ENCODE measurements at regions not wholly inside any gene's neighbourhood (a gene's known extent, or its start where the extent isn't known, plus 50 kb on each side); places are given as distances from the start of the nearest gene placed in this dataset.
"Not testable (repeated sequence)": the region's sequence is repeated elsewhere in the genome, so short reads cannot be mapped to it uniquely, and the experiment has no call there.

DNA sequence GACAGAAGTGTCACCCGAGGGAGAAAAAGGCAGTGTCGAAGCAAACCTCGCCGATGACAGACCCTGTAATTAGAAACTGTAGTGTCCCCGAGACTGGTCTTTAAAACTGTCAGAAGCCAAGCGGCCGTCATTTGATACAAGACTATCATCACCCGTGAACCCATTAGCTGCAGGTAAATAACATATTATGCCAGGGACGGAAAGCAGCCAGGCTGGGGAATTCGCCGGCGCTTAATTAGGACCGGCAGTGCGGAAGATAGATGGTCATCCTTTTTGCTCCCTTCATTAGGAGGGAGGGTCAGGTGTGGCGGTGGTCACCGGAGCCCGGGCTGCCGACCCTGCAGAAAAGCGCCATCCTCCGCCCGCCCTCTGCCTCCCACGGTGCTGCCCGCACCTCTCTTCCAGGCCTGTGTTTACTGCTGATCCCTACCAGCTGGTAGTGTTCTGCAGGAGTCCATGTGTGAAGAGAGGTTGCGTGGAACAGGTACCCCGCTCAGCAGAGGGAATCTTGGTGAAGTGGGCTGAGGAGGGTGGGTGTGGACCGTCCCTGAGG lies 109.4 kb upstream of the GSE1 start:
- DNase-seq: no peak

DNA sequence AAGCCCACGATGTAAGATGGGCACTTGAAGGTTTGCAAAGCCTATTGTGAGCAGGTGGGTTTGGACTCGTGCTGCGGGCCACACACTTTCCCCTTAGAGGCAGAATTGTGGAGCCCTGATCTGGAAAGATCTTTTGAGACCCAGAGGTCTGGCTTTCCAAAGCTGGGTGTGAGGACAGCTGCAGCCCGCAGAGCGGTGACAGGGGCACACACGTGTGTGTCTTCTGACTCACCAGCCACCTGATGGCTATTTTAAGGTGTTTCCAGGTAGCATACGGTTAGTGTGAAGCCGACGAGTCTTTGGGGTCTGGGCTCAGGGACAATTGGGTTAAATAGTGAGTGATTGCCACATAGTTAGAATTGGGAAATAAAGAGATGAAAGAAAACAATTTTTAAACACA lies 108.9 kb upstream of the GSE1 start:
- no peak for DNase-seq

DNA sequence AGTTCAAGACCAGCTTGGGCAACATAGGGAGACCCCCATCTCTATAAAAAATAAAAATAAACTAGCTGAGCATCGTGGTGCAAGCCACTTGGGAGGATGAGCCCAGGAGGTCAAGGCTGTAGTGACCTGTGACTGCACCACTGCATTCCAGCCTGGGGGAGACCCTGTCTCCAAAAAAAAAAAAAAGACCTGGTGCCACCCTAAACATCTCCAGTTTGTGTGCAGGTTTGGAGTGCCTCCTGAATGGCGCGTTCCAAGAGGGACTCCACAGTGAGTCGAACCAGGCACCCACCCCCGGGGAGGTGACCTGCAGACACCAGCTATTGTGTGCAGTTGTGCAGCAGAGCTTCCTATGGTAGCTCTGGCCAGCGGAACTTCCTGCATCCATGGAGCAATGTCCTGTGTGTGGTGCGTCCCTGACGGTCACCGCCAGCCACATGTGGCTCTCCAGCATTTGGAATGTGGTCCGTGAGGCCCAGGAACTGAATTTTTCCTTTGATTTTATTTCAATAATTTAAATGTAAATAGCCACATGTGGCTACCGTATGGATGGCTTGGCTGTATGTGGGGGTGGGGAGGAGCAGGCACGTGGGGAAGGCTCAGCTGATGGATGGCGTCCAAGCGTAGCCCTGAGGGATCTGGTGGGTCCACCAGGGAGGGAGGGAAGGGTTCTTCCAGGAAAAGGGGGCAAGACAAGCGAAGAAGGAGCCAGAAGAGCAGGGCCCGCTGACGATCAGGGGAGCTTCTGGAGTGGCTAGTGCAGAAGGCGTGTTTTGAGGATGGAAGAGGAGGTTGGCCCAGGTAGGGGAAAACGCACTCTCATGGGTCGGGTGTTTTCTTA lies 107.1 kb upstream of the GSE1 start:
- no peak for DNase-seq

DNA sequence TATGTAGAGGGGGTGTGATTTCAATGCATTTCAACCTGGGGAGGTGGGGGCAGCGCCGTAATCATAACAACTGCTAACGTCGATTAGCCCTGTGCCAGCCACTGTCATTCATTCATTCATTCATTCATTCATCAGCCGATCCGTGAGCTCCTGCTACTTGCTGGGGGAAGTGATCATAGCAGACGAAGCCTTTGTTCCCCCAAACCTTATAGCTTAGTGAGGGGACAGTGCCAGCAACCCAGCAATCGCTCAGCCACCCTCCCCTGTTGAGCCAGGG lies 106.5 kb upstream of the GSE1 start:
- DNase-seq: no peak

DNA sequence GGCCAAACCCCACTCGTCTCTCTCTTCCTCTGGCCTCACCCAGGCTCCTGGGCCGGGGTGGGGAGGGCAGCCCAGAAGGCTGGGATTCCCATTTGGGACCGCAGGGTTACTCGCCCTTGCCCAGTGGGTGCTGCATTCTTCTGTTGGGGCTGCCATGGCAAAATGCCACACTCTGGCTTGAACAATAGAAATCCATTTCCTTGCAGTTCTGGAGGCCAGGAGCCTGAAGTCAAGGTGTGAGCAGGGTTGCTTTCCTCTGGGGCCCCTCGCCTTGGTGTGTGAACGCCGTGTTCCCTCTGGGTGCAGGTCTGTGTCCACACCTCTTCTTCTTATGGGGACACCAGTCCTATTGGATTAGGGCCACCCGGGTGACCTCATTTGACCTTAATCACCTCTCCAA lies 105.8 kb upstream of the GSE1 start:
- DNase-seq: no peak

DNA sequence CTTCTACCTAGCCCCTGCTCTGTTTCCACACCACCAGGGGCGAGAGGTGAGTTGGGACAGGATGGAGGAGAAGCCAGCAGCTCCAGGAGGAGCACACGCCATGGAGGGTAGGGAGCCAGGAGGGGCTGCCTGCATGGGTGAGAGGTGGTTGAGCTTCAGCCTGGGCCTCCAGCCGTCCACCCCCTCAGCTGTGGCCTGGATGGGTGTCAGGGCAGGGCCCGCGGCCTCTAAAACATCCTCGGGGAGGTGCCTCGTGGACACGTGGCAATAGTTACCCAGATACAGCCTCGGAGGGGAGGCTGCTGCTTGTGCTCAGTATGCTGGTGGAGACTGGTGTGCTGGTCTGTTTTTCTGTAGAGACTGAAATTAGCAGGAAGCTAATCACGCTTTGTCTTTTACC lies 104.7 kb upstream of the GSE1 start:
- DNase-seq: no peak

DNA sequence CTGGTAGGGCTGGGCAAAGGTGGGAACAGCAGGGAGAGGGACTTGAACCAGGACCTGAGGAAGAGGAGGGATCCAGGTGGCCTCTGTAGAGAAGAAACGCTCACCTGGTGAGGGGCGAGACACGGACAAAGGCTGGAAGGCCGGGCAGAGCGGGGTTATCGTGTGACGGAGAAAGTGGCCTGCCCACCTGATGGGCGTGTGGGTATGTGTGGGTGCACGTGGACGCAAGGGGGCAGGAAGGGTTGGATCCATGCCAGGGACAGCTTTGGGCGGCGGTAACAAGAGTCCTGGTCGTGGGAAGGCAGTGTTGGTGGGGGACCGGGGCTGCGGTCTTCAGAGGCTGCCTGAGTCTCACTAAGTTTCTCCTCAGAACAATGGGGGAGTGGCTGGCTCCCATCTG lies 104.1 kb upstream of the GSE1 start:
- no peak for DNase-seq

DNA sequence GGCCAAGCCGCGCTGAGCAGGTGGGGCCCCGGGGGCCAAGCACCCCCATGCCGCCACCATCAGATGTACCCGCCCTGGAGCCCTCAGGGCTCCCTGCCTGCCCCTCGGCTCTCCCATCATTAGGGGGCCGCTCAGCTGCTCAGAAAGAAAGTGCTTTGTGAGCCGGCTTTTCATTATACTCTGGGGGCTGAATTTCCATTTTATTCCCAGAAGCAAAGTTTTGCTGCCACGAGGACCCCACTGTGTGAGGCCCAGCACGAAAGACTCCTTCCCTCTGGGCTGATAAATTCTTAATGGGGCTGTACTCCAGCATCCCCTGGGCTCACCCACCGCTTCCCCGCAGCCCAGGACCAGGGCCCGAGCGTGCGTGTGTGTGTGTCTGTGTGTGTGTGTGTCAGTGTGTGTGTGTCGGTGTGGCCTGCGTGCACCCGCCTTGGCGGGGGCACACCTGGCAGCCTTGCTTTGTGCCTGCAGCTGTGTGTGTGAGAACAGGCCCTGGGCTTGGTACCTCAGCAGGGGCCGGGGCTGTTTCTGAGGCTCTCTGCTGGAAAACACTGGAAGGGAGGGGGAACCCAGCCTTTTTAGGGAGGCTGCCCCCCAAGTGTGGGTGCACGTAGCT lies 103.0 kb upstream of the GSE1 start:
- DNase-seq: no peak

DNA sequence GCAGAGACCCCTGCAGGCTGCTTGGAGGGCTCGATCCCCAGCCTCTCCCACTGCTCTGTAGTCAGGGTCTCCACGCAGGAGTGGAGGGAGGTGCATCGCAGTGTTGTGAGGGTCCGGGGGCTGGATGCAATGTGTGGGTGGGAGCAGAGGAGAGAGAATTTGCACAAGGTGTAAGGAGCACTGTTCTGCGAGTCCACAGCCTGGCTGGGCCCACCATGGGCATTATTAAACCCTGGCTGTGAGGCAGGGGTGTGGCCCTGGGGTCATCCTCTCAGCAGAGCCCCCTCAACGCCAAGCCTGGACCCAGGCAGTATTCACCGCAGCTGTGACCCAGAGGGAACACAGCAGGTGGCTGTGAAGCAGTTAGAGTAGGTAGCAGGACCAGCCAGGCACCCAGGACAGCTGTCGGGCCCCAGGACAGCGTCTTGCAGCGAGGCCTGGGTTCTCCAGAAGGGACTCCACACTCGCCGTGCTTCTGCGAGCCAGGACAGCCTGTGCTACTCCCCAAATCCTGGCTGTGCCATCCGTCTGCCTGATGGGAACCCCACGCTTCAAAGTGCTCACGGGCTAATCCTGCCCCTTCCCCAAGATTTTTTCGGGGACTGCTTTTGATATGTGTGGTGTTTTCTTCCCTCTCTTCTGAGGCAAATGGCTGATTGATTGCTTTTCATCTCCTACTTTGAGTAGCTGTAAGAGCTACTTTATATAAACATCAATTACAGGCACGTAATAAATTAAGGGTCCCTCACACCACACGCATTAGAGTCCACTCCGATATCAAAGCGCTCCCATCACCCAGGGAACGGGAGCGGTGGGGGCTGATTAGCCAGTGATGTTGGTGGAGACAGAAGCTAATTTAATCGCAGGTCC lies 100.9 kb upstream of the GSE1 start:
- DNase-seq: no peak

DNA sequence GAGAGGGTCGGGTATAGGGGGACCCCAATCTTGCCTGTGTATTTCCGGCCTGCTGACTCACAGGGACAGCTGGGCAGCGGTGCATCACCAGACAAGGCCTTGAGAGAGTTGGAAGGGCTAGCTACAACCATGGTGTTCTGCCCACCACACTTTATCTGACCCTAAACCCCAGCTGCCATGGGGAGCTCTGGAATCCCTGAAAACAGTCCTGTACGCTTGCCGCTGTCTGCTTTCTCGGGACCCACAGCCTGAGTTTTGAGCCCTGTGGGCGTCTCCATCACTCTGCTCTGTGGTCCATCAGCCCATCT lies 100.4 kb upstream of the GSE1 start:
- no peak for DNase-seq

DNA sequence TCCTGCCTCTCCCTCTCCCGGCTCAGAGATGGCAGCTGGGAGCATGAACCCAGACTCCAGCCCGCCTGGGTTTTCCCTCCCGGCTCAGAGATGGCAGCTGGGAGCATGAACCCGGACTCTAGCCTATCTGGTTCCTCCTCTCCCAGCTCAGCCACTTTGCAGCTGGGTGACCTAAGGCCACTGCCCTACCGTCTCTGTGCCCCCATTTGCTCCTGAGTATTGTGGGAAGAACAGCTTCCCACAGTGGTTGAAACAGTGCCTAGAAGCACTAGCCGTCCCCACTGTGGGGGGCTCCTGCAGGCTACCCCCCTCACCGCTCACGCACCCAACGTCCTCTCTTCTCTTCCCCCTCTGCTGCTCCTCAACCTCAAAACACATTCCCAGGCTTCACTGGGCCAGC lies 99.9 kb upstream of the GSE1 start:
- no peak for DNase-seq

DNA sequence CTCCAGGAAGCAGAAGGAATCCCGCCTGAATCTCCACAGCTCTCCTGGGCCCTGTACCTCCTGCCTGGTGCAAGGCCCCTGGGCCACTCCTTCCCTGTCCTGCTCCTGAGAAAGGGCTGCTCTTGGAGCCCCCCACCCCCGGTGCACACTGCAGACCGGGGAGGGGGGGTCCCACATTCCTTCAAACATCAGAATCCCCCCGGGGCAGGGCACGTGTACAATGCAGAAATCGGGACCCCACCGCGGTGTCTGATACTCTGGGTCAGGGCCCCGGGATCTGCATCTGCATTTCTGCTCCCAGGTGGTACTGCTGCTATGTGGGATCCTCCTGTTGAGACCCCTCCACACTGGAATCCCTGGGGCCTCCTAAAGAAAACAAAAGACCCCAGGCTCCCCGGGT lies 99.5 kb upstream of the GSE1 start:
- no peak for DNase-seq

DNA sequence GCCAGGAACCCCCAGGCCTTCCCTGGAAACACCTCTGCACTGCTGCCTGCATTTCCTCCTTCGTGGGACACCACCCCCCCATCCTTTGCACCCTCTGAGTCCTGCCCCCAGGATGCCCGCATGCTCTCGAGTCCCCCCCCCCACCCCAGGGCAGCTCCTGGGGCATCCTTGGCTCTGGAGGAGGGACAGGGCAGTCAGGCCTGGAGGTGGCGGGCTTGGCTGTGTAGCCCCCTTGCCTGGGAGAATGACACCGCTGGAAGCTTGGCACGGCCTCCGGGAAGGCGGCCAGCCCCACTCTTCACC lies 98.9 kb upstream of the GSE1 start:
- DNase-seq: no peak

DNA sequence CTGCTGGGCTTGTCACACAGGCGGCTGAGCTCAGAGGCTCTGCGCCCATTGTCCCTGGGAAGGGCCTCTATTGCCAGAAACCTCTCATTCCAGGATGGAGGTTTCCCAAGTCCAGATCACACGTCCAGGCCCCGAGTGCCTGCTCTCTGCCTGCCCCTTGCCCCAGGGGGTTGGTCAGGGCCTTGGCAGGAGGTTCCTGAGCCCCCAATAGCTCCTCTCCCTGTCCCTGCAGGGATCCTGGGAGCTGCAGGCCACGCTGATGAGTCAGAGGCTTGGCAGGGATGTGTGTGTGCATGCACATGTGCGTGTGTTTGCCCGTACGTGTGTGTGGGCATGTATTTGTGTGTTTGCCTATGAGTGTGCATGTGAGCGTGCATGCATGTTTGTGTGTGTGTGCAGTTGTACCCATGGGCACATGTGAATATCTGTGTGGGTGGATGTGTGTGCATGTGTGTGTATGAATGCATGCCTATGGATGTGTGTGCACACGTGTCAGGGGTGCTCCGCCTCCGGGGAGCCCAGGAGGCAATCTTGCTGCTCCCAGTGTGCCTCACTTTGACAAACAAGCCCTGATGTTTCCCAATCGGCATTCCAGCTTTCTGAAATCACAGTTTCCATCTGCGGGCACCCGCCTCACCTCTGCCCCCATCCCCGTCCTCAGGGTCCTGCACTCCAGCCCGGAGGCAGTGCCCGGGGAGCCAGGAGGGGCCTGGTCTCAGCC lies 98.4 kb upstream of the GSE1 start:
- DNase-seq: no peak

DNA sequence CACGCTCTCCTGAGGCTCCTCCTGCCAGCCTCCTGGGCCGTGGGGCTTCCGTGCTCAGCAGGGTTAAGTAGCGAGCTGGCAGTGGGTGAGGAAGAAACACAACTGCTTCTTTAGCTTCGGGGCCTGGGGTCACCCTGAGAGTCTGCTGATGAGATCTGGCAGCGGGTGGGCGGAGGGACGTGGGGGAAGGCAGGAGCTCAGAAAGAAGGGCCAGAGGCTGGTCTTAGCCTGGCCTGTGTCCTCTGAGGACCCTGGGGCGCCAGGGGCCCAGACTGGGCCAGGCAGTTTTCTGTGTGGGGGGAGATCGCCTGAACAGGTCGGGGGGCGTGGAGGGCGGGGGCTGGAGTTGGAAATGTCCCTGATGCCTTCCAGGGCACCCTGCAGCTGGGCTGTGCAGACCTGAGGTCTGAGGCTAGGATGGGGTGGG lies 97.8 kb upstream of the GSE1 start:
- no peak for DNase-seq

DNA sequence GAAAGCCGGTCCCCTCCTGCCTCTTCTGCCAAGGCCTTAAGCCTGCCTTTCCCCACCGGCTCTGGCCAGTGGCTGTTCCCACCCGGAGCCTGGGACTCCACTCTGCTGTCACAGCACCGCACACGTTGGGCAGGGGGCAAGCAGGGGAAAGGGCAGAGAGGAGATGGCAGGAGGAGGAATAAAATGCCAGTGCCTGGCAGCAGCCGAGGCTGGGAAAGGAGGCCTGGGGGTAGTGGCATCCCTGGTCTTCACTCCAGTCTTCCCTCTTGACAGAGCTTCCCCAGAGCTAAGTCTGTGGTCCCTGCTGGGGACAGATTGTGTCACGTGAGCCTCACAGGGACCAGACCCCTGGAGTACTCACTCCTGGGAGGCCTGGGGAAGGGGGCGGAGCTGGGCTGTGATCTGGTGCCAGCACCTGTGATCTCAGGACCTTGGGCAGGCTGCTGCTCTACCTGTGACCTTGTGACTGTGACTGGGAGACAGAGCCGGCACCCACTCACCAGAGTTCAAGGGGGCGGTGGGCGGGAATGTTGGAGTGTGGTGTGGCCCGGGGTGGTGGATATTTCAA lies 97.2 kb upstream of the GSE1 start:
- DNase-seq: no peak

DNA sequence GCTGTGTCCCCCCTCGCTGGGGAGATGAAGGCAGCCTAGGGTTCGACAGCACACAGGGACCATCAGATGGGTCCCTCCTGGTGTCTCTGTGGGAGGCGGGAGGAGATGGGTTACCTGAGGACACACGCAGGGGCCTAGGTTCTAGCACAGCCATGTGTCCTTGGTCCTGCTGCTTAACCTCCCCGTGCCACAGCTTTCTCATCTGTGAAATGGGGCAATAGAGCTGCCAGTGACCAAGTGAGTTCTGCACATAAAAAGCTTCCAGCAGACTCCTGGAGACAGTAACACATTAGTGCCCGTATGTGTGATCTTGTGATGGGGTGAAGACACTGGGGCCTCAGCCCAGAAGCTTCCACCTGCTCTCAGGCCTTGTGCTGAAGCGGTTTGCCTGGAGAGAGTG lies 96.0 kb upstream of the GSE1 start:
- DNase-seq: no peak

DNA sequence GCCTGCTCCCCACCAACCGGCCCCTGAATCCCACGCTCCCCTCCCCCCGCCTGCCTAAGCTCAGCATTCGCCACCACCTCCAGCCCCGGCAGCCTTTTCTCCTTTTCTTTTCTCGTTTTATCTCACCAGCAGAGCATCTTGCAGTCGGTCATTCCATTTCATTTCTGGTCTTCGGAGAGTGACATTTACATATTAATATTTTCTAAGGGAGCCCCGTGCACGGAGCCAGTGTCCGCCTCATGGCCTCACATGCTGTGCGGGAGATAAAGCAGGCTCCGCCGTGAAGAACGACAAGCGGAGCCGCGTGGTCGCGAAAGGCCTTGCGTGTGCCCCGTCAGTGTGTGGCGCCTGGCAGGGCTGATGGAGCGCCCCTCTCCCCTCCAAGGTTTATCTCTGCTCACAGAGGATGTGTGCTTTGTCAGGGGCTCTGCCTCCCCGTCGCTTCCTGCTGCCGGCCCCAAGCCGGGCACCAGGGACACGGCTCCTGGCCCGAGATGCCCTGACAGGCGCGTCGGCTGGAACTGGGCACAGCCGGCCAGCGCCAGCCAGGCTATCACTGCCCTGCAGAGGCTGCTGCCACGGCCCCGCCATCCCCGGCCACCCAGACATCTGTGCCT lies 95.5 kb upstream of the GSE1 start:
- DNase-seq: no peak

DNA sequence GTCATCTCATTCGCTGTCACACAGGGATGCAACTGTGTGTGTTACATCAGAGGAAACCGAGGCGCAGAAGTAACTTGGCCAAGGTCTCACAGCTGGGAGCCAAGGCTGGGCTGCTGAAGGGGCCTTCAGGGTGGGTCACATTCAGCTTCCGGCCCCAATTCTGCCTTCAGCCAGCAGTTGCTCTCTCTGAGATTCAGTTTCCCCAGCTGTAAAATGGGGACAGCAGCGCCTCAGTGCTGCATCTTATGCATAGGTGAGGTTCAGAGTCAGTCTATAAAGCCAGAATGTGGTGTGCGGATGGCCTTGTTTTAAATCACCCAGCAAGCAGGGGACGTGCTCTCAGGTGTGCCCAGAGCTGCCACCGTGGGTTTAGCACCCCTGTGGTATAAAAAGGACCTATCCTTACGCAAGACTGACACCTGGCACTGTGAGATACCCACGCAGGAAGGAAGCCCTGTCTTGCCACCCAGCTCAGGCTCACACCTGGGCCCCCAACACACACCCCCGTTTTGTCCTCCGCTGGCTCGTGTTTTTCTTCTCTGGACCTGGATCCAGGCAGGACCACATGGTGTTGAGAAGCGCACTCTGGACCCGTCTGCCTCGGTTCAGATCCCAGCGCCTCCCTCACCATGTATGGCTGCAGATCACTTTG lies 94.6 kb upstream of the GSE1 start:
- DNase-seq: no peak

DNA sequence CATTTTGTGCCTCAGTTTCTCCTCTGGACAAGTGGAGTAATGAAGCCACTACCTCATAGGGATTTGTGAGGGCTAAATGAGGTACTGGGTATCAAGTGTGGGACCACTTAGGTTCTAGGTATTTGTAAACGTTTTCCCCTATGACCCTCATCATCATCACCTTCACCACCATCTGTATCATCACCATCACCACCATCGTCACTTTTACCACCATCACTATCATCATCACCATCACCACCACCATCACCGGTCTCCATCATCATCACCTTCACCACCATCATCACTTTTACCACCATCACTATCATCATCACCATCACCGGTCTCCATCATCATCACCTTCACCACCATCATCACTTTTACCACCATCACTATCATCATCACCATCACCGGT lies 94.1 kb upstream of the GSE1 start:
- not testable (repeated sequence) for DNase-seq

DNA sequence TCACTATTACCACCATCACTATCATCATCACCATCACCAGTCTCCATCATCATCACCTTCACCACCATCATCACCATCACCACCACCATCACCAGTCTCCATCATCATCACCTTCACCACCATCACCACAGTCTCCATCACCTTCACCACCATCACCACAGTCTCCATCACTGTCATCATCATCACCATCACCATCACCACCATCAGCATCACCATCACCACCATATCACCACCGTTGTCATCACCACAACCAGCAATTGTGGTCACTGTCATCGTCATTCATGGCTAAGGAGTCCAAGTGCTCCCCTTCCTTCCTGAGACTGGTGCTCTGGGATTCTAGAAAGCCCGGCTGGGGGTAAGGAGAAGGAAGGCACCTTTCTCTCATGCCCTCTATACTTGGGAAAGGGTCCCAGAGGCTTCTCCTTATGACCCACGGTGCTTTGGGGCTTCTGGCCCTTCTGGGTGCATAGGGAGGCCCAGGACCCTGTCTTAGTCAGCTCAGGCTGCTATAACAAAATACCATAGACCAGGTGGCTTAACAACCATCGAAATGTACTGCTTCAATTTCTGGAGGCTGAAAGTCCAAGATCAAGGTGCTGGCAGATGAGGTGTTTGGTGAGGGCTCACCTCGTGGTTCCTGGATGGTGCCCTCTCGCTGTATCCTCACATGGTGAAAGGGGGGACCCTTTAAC lies 93.4 kb upstream of the GSE1 start:
- no peak for DNase-seq

Data from AML-193 (cell line).